OCI-LY7 (cell line): ENCODE measurements at regions not wholly inside any gene's neighbourhood (a gene's known extent, or its start where the extent isn't known, plus 50 kb on each side); places are given as distances from the start of the nearest gene placed in this dataset.
"Not testable (repeated sequence)": the region's sequence is repeated elsewhere in the genome, so short reads cannot be mapped to it uniquely, and the experiment has no call there.

Experiments used
- BruUV-seq: library from RNA; stranded (reverse); fragments of 400-500 nt; replicated peaks from 2 replicates; lab custom pipeline; 2021; lab: Mats Ljungman, UMichigan
- CTCF ChIA-PET: fragments of 300-600 bp; sonication (Branson Sonifier 250); formaldehyde crosslinking; loops from one replicate; lab custom pipeline; 2022; ENCODE audit warnings: antibody characterized with exemption; ENCODE audit not compliant: unreplicated experiment; lab: Charles Lee
- POLR2A ChIA-PET: fragments of 300-600 bp; sonication (Branson Sonifier 250); formaldehyde crosslinking; loops from one replicate; lab custom pipeline; 2022; ENCODE audit warnings: antibody characterized with exemption; lab: Charles Lee
- DNase-seq: peaks from one replicate; pipeline ENCODE4 v3.0.0-alpha.2; 2015; ENCODE audit warnings: low spot score
- H2AFZ ChIP-seq: fragments of 200-600 bp; sonication (generic), shearing (Covaris generic); 2 replicates; pipeline ENCODE4 v1.6.1; 2014; ENCODE audit warnings: mild to moderate bottlenecking, antibody characterized with exemption, low read length, moderate library complexity
- H3K27ac ChIP-seq: fragments of 200-600 bp; sonication (generic); 2 replicates; pipeline ENCODE4 v1.5.1; 2014; ENCODE audit warnings: mixed run types, low read depth, mild to moderate bottlenecking, moderate library complexity, low read length, inconsistent platforms; ENCODE audit not compliant: poor library complexity, severe bottlenecking
- H3K36me3 ChIP-seq: fragments of 200-600 bp; sonication (generic); 2 replicates; pipeline ENCODE4 v1.6.1; 2014; ENCODE audit warnings: mild to moderate bottlenecking, antibody characterized with exemption, low read length, moderate library complexity, mixed read lengths; ENCODE audit not compliant: insufficient read depth
- H3K4me1 ChIP-seq: fragments of 200-600 bp; sonication (generic); 2 replicates; pipeline ENCODE4 v1.5.1; 2014; ENCODE audit warnings: mild to moderate bottlenecking, low read length; ENCODE audit not compliant: insufficient read depth, poor library complexity, severe bottlenecking
- H3K4me2 ChIP-seq: fragments of 200-600 bp; sonication (generic); 2 replicates; pipeline ENCODE4 v1.6.1; 2014; ENCODE audit warnings: mild to moderate bottlenecking, low read length
- H3K4me3 ChIP-seq: fragments of 200-600 bp; sonication (generic); 2 replicates; pipeline ENCODE4 v1.5.1; 2014; ENCODE audit warnings: mild to moderate bottlenecking, low read depth, low read length; ENCODE audit not compliant: poor library complexity, severe bottlenecking
- H3K79me2 ChIP-seq: fragments of 200-600 bp; sonication (generic); 2 replicates; pipeline ENCODE4 v1.6.1; 2016; ENCODE audit warnings: low read depth, mild to moderate bottlenecking, low read length, moderate library complexity, mixed read lengths; ENCODE audit not compliant: insufficient read depth
- H3K9me2 ChIP-seq: fragments of 200-600 bp; sonication (generic); 2 replicates; pipeline ENCODE4 v1.6.1; 2016; ENCODE audit warnings: mild to moderate bottlenecking, low read length, mixed read lengths; ENCODE audit not compliant: insufficient read depth
- H3K9me3 ChIP-seq: fragments of 200-600 bp; sonication (generic); 2 replicates; pipeline ENCODE4 v1.6.1; 2014; ENCODE audit warnings: mild to moderate bottlenecking, mixed run types, low read length, mixed read lengths
- H4K20me1 ChIP-seq: fragments of 200-600 bp; sonication (generic); 2 replicates; pipeline ENCODE4 v1.6.1; 2014; ENCODE audit warnings: mild to moderate bottlenecking, antibody characterized with exemption, low read length, moderate library complexity, mixed read lengths; ENCODE audit not compliant: insufficient read depth
- CTCF ChIP-seq: fragments of 200-600 bp; sonication (generic); conservative IDR thresholded peaks from 2 replicates; pipeline ENCODE4 v1.5.1; 2014; ENCODE audit warnings: mild to moderate bottlenecking, antibody characterized with exemption, low read length, moderate library complexity, mixed read lengths
- EZH2phosphoT487 ChIP-seq: fragments of 200-600 bp; sonication (generic); IDR thresholded peaks from 2 replicates; pipeline ENCODE4 v1.6.1; 2018; ENCODE audit warnings: low read depth, borderline replicate concordance, mild to moderate bottlenecking, mixed run types, antibody characterized with exemption, low read length, moderate library complexity, mixed read lengths
- intact Hi-C: fragments of 100-400 bp; cut with micrococcal nuclease; formaldehyde crosslinking; loops from one replicate; pipeline ENCODE4 v1.10.0; 2022; ENCODE audit not compliant: unreplicated experiment

- ChIA-PET POLR2A (interaction anchor here (0.7 kb wide), 1 partner anchor 929 kb away, joined by 5 read pairs; no protein-coding TSS in a partner anchor), CTCF (no interaction called here)
- Histone ChIP-seq H3K4me2 (no peak overlapping the region), H2AFZ (no peak overlapping the region), H3K79me2 (no peaks in the 10 kb centered on the region), H3K4me1 (no peaks in the 10 kb centered on the region), H3K27ac (no peak overlapping the region), H3K9me2 (no peaks in the 10 kb centered on the region), H3K36me3 (no peaks in the 10 kb centered on the region), H3K4me3 (no peak overlapping the region), H4K20me1 (no peaks in the 10 kb centered on the region), H3K9me3 (no peaks in the 10 kb centered on the region)
- TF ChIP-seq CTCF (no peak), EZH2phosphoT487 (no peak)
- intact Hi-C loops: no loop called here
- no TSS peak for BruUV-seq
- DNase-seq: no peak
Measured at GRCh38 chr5:145396888-145397287, 438.3 kb downstream of the PRELID2 start.

DNA sequence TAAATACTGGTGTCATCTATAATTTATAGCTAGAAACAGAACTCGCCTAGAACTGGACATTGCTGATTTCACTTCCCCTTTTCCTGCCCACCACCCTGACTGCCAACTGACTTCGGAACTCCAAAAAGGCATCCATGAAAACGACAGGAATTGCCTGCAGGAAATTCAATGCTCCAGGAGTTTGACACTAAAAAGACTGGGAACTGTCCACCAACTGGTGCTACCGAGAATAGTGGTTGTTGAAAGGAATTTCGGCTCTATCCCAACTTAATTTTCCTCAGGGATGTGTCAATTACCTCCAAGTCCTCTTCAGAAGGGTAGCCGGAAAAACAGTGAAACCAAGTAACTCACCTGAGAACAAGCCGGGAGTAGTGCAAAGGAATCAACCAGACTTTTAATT is 440.0 kb downstream of the PRELID2 start:
- H3K79me2 ChIP-seq, CTCF ChIA-PET, H3K36me3 ChIP-seq, H3K27ac ChIP-seq, H2AFZ ChIP-seq, H3K9me3 ChIP-seq, H3K4me1 ChIP-seq, H3K4me2 ChIP-seq, DNase-seq, H4K20me1 ChIP-seq, H3K9me2 ChIP-seq, H3K4me3 ChIP-seq, intact Hi-C loops, BruUV-seq: not testable (repeated sequence)
- POLR2A ChIA-PET: interaction anchor here (1.2 kb wide), 1 partner anchor 9 kb away, joined by 4 read pairs; no protein-coding TSS in a partner anchor

DNA sequence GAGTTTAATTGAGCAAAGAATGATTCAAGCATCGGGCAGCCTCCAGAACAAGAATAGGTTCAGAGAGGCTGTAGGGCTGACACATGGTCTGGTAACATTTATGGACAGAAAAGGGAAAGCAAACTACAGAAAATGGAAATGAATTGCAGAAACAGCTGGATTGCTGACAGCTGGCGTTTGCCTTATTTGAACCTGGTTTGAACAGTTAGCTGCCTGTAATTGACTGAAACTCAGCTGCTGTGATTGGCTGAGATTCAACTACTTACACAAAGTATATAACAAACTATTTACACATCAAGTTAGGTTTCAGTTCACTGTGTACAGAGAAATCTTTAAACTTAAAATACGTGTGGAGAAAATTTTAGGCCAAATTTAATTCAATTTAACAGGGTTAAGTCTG is 441.7 kb downstream of the PRELID2 start:
- ChIA-PET POLR2A (no interaction called here), CTCF (no interaction called here)
- H3K4me2 ChIP-seq: no peak overlapping the region
- no peaks in the 10 kb centered on the region for H4K20me1 ChIP-seq
- no peak overlapping the region for H3K4me3 ChIP-seq
- H3K9me2 ChIP-seq: no peaks in the 10 kb centered on the region
- no peaks in the 10 kb centered on the region for H3K4me1 ChIP-seq
- DNase-seq: no peak
- no TSS peak for BruUV-seq
- no peaks in the 10 kb centered on the region for H3K36me3 ChIP-seq
- H2AFZ ChIP-seq: no peak overlapping the region
- H3K27ac ChIP-seq: no peak overlapping the region
- no peak for TF ChIP-seq EZH2phosphoT487
- no peak for TF ChIP-seq CTCF
- intact Hi-C loops: no loop called here
- no peaks in the 10 kb centered on the region for H3K79me2 ChIP-seq
- no peaks in the 10 kb centered on the region for H3K9me3 ChIP-seq
